GM12874 (cell line): ENCODE measurements at regions not wholly inside any gene's neighbourhood (a gene's known extent, or its start where the extent isn't known, plus 50 kb on each side); places are given as distances from the start of the nearest gene placed in this dataset.

Source experiments
- TF ChIP-seq, protein P1 (sequence below): IDR thresholded peaks from 2 replicates; pipeline ENCODE4 v1.5.1; 2011; ENCODE audit warnings: low read depth, mild to moderate bottlenecking, control low read depth, low read length, moderate library complexity; ENCODE audit not compliant: insufficient read depth

DNA sequence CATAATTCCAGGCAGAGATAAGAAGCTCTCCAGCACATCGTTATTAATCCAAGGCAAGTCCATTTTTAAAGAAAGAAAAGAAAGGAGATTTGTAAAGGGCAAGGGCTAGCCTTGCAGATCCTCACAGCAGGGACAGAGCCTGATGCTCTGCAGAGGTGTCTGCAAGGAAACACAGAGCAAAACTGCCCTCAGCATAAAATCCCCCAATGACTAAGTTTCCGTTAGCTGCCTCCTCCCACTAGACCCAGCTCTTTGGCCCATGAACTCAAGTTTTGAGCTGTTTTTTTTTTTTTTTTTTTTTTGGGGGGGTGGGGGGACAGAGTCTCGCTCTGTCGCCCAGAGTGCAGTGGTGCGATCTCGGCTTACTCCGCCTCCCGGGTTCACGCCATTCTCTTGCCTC, 300.7 kb downstream of the MTERF1 start:
- TF ChIP-seq, protein P1, sequence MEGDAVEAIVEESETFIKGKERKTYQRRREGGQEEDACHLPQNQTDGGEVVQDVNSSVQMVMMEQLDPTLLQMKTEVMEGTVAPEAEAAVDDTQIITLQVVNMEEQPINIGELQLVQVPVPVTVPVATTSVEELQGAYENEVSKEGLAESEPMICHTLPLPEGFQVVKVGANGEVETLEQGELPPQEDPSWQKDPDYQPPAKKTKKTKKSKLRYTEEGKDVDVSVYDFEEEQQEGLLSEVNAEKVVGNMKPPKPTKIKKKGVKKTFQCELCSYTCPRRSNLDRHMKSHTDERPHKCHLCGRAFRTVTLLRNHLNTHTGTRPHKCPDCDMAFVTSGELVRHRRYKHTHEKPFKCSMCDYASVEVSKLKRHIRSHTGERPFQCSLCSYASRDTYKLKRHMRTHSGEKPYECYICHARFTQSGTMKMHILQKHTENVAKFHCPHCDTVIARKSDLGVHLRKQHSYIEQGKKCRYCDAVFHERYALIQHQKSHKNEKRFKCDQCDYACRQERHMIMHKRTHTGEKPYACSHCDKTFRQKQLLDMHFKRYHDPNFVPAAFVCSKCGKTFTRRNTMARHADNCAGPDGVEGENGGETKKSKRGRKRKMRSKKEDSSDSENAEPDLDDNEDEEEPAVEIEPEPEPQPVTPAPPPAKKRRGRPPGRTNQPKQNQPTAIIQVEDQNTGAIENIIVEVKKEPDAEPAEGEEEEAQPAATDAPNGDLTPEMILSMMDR, result no peak

DNA sequence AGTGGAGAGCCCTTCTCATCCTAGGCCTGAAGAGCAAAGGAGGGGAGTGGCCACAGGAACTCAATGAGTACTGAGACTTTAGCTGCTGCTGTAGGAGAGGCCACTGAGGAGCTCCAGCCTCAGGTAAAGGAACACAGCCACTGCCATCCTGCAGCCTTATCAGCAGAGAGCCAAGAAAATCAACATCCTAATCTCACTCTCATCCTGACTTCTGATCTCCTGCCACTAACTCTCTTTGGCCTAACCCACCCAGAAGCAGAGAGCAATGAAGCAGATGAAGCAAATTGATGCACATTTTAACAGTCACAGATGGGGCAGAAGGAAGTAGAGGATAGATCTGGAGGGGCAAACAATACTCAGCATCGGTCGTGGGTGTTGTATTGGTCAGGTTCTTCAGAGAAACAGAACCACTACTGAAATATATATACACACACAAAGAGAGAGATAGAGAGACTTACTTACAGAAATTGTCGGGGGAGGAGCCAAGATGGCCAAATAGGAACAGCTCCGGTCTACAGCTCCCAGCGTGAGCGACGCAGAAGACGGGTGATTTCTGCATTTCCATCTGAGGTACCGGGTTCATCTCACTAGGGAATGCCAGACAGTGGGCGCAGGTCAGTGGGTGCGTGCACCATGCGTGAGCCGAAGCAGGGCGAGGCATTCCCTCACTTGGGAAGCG, 297.6 kb downstream of the MTERF1 start:
- TF ChIP-seq, protein P1, result no peak

DNA sequence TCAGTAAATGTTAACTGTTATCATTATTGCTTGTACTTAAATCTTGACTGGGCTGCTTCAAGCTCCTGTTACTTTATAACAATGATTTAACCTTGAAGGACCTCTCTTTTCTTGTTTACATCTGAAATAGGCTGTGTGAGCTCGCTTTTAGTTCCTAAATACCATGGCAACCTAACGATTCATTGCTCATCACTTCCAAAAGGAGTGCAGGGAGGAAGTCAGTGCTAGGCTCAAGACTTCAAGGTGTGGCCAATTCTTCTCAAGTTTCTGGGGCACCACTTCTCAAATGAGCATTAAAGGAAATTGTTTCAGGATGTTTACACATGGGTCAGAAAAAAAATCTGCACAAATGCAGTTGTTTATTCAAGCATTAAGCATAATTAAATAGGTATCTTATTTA, 284.2 kb downstream of the MTERF1 start:
- TF ChIP-seq, protein P1, result no peak

DNA sequence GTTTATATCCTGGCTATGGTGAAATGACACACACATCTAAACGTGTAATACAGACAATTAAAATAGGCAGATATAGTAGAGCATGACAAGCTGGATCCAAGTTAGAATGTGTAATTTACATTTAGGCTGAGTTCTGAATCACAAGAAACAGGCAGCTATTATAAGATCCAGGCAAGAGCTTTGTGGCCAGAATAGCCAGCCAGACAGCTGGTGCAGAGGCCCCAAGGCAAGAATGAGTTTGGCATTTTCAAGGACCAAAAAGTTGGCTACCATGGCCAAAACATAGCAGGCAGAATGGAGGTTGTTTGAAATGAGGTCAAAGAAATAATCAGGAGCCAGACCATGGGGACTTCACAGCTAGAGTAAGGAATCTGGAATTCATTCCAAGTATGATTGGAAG, 281.7 kb downstream of the MTERF1 start:
- TF ChIP-seq, protein P1, result no peak

DNA sequence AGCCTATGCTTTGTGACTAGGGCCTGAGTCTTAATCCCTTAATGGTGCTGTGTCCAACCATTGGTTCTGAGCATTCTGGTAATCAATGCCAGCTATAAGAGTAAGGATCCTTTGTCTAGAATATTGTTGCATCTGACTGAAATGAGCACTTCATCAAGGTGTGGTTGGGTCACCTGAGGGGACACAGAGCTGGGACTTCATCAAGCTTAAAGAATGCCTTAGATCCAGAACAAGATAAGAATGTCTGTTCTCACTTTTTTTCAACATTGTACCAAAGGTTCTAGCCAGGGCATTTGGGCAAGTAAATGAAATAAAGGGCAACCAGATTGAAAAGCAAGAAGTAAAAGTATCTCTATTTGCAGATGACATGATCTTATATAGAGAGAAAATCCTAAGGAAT, 280.4 kb downstream of the MTERF1 start:
- TF ChIP-seq, protein P1, result no peak

DNA sequence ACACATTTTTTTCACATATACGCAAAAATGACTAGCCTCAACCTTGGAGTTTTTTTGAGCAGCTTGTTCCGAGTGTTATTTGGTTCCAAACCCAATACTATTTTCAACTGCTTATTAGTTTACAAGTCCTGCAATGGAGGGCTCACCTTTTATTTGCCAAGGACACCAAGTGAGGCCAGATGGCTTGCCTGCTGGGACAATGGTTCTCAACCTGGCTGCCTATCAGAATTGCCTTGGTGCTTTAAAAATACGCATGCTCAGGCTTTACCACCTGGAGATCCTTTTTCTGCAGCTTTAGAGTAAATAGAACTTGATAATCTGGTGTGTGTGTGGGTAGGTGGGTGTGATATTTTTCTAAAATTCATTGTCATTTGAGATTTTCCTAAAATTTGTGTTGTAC, 276.8 kb downstream of the MTERF1 start:
- TF ChIP-seq, protein P1, result no peak

DNA sequence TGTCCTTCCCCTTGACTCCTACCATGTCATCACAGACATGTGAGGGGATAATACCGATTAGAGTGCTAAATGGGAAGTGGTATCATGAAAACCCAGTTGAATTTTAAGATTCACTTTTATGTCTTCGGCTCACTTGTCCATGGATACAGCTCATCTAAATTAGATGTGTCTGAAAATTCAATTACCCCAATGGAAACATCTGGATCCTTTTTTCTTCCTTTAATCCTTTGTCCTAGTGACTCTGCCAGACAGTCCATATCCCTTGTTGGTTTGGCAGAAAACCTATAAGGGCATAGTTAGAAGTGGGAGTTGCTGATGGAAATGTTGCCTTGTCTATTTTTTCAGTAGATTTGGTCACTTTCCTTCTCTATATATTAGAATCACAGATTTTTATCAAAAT, 271.9 kb downstream of the MTERF1 start:
- TF ChIP-seq, protein P1, result no peak

DNA sequence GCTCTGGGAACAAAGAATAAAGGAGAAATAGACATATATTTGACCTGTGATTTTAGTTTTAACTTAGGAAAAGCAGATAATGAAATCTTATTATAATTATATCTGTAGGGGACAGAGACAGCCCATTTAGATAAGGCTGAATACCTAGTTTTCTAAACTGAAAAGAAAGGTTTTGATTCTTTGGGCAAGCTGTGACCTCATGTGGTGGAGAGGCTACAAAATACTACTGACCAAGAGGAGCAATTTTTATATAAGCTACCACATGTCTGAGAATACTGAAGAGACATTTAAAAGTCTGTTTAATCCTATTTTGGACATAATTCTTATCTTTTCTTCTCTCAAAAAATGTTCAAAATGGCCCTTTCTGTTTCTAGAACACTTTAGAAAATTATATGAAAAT, 271.0 kb downstream of the MTERF1 start:
- TF ChIP-seq, protein P1, result no peak
